Stimulated activated CD4-positive, alpha-beta T cell treated with anti-CD3 and anti-CD28 coated beads, Interleukin-15, amount 100 ng/mL, for 1 hour (primary cell): ENCODE measurements at regions not wholly inside any gene's neighbourhood (a gene's known extent, or its start where the extent isn't known, plus 50 kb on each side); places are given as distances from the start of the nearest gene placed in this dataset.
A peak's percentile ranks its signal among the peaks of the same experiment; 100 is the strongest.

Source experiments
- DNase-seq, 2 donors: peaks; one replicate each; pipeline ENCODE4 v3.0.0-alpha.2; 2020; ENCODE audit warnings: low read depth in 1 of 2, low spot score in 1 of 2

GRCh38 chr13:73720216-73720840 is 413.9 kb downstream of the KLF12 start:
- DNase-seq = no peak

DNA sequence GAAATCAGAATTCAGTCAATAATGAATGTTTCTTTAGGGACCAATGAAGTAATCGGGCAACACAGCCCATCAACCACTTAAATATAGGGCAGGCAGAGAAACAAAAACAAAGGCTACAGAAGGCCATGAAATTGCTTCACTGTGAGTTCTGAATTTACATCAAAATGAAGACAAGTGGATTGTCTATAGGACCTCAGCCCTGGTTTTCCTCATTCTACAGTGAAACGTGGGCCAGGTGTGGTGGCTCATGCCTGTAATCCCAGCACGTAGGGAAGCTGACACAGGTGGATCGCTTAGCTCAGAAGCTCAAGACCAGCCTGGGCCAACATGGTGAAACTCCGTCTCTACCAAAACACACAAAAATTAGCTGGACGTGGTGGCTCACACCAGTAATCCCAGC is 416.0 kb downstream of the KLF12 start:
- no peak for DNase-seq

DNA sequence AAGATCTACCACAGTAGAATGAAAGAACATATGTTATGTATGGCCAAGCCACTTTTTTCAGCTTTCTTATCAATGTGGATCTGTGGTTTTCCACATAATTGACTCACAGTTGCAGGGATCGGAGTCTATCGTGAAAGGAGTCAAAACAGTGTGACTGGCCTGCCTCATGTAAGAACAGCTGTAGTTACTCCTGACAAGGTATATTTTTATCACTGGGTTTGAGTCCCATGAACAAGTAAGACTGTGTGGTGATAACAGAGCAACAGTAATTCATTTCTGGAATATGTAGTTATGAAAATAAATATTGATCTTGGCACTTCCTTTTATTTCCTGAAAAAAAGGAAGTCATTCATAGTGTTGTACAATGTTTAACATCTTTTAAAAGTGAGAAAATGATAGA is 416.6 kb downstream of the KLF12 start:
- DNase-seq = no peak

- no peak for DNase-seq
Measured at GRCh38 chr13:73715911-73716510, 418.2 kb downstream of the KLF12 start.

GRCh38 chr13:73715114-73715910 is 418.9 kb downstream of the KLF12 start:
- DNase-seq = peak in 1 of 2 donors; percentile 10

- no peak for DNase-seq
Measured at GRCh38 chr13:73714522-73714921, 419.7 kb downstream of the KLF12 start.

DNA sequence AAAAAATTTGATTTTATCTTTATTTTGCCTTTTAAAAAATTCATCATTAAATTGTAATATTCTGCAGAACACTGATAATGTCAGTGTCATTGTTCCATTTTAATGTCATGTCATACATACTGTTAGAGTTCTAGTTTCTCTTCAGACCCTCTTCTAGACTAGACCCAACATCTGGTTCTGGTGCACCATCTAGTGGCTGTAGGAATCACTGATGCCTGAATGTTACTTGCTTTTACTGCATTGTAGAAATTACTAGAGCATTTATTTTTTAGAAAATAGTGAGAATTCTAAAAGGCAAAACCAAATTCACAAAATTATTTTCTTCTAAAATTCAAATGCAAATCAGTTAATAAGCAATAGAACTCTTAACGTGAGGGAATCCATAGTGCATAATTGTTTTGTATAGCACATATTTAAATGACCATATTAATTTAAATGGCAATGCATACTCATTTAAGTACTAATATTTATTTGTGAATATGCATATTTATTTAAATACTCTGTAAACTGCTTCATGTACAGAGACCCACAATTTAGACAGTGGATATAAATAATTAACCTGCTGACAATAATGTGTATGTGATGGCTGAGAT is 425.7 kb downstream of the KLF12 start:
- no peak for DNase-seq

DNA sequence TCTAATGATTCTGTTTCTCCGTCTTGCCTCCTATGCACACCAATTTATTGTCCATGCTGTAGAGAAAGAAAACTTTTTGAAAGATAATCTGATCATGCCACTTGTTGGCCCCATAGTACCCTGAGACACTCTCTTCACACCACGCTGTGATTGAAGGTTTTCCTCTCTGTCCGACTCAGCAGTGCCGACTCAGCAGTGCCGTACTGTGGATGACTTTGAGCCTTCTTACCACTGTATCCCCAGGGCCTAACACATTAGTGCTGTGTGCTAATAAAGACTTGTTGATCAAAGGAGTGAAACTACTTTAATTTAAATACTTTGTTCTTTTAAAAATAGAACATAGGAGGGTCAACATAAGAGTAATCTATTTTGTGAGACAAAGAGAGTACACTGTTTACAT is 429.6 kb downstream of the KLF12 start:
- DNase-seq = no peak

DNA sequence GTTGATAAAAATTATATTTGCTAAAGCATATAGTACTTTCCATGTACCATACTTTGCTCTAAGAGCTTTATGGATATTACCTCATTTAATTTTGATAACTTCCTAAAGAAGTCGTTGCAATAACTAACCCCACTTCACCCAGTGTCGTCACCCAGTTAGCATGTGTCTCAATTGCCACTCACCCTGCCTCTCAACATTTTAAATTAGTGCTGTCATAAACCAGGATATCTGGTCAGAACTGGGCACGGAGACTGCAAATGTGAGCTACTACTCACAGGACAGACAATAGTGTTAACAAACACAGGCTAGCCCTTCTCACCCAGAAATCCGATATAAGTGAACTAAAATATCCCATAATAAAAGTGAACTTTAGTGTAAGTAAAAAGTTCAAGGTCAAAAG is 430.6 kb downstream of the KLF12 start:
- no peak for DNase-seq

DNA sequence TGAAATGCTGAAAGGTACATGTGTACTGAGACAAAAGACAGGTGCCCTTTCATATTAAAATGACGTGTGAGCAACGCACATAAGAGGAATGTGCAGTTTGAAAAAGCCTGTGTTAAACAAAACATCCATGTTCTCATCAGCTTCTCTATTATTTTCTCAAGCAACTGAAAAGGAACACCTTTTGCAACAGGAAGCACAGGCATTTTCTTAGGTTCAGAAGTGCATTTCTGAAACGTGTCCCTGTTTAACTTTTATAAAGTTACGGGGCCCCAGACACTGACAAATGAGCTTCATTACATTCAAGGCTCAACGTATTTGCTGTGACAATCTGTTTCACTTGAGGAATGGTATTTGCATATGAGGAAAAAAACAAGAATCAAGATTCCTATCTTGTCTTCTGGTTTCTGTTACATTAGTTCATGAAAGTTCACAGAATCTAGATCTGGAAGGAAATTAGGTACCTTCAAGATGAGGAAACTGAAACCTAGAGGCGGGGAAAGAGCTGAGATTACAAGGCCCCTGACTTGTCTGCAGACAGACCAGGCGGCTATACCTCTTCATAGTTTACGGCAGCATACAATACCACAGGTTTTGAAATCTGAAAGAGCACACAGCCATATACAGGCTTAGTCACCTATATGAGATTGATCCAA is 431.7 kb downstream of the KLF12 start:
- no peak for DNase-seq

- no peak for DNase-seq
Measured at GRCh38 chr13:73701160-73701559, 433.0 kb downstream of the KLF12 start.

DNA sequence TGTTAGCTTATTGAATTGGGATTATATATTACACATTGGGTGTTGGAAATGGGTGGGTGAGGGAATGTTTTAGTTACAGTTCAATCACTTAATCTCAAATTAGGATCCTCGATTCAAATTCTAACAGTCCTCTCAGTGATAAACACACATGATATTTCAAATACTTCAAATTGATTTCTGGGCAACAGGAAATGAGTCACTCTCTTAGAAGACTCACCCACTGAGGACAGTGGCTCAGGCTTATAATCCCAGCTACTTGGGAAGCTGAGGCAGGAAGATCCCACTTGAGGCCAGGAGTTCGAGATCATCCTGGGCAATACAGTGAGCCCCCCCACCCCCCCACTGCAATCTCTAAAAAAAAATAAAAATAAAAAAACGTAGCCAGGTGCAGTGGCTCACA is 435.3 kb downstream of the KLF12 start:
- no peak for DNase-seq

GRCh38 chr13:73697166-73697565 is 437.0 kb downstream of the KLF12 start:
- DNase-seq = no peak

- no peak for DNase-seq
Measured at GRCh38 chr13:73696713-73697112, 437.5 kb downstream of the KLF12 start.

GRCh38 chr13:73696271-73696670 is 437.9 kb downstream of the KLF12 start:
- DNase-seq = no peak

GRCh38 chr13:73695325-73695724 is 438.9 kb downstream of the KLF12 start:
- DNase-seq = no peak

DNA sequence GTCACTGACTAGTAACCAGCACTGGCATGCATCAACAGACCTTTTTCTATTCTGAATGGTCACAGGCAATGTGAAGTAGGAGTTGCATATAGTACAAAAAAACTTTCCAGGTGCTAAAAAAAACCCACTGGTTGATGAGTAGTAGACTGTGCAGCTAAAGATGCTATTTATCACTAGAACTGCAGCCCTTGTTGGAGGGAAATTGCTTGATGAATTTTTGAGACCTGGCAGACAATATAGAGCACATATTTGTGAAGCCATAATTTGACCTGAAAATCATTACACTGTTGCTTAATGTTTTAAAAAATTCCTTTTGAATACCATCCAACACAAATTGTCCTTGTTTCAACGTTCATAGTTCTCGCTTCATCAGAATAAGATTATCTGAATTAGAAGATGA is 441.0 kb downstream of the KLF12 start:
- DNase-seq = no peak

- DNase-seq = no peak
Measured at GRCh38 chr13:73691891-73692290, 442.3 kb downstream of the KLF12 start.

DNA sequence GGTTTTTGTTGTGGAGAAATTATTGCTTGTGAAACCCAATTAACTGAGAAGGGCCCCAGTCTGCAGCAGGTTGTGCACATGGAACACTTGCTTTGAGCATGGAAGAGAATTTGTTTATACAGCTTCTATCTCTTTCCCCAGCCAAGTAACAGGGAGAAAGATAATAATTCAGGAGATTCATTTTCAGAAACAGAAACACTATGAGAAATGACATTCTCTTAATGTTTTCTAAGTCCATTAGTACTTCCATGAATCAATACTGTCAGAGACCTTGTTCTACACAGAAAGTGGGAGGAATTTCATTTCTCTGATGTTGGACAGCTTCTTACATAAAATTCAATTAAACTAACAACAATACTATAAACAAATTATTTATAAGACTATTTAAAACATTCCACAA is 446.3 kb downstream of the KLF12 start:
- DNase-seq = no peak

DNA sequence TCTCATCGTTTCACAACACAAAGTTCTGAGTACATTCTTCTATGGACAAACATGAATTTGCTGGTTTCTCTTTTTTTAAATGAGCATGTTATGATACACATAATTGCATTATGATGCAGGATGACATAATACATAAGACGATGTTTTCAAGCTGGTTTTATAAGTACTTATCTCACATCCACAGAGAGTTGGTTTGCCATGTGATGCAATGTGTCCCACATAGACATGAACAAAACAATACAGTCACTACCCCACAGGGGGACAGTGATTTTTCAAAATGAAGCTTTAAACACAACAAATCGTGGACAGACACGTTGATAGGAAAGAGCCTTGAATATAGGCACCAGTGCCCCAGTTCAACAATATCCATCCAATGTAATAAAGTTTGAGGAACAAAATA is 447.1 kb downstream of the KLF12 start:
- DNase-seq = no peak

DNA sequence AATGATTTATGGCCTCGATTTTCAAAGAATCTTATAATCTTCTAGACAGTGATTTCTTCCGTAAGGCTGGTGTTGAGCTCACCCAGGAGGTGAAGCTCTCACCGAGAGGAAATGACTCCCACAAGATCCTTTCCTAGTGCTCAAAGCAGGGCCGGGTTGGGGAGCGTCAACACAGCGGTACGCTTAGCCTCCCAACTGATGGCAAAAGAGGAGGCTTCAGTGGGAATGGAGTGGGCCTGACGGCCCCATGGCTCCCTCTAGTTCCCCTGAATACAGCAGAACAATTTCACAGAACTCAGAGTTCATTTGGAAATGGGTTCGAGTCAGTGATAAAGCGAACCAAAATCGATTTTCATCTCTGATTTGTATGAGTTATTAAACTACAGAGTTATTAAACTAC is 449.5 kb downstream of the KLF12 start:
- DNase-seq = no peak

DNA sequence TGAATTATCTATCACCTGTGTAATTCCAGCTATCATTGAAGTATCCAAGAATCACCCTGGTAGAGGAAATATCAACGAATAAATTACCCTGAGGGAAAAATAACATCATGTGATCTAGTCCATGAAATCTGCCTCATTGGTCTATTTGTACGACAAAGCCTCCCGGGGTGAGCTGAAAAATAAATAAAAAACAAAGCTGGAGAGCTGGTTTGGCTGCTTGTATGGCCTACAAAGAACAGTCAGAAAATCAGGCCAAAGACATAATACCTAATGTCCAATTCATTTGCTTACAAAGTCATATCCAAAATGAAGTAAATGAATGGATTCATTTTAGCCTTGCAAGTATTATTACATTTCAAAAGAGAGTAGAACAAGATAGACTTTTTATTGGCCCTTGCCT is 449.9 kb downstream of the KLF12 start:
- no peak for DNase-seq
